GM19351 (cell line): ENCODE measurements at regions not wholly inside any gene's neighbourhood (a gene's known extent, or its start where the extent isn't known, plus 50 kb on each side); places are given as distances from the start of the nearest gene placed in this dataset.
"Not testable (repeated sequence)": the region's sequence is repeated elsewhere in the genome, so short reads cannot be mapped to it uniquely, and the experiment has no call there.

Experiments used
- ATAC-seq: cut with Tn5 transposase; IDR thresholded peaks from one replicate; pipeline ENCODE4 v1.9.1; 2021; ENCODE audit warnings: mild to moderate bottlenecking, moderate library complexity; ENCODE audit not compliant: unreplicated experiment

DNA sequence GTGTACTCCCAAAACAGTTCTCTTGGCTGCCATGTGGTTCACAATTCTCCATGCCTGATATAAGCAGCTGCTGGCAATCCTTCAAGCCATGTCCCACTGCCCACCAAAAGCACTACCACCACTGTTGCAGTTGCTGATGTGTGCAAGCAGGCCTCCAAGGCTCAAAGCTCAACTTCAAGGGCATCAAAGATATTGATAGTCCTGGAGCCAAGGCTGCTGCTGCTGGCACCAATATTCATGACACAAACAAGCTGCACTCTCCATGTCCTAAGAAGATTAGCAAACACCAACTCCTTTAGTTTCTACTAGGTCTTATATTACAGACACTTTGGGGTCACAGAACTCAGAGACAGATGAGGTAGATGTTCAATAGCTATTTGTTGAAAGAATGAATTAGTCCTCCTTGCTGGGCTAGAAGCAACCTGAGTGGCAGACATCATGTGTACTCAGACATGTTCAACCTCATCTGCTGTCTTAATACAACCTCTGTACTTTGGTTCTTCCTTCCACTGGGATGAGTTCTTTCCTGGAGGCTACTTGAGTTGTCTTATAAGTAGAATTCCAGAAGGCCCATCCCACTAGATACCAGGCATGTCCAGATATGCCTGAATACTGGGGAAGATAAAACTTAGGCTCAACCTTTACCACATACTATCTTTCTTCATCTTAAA lies 104.5 kb upstream of the UGP2 start:
- no peak for ATAC-seq

- no peak for ATAC-seq
Measured at GRCh38 chr2:63738019-63738418, 103.7 kb upstream of the UGP2 start.

GRCh38 chr2:63739180-63739579 lies 102.5 kb upstream of the UGP2 start:
- ATAC-seq, result not testable (repeated sequence)

GRCh38 chr2:63740020-63740419 lies 101.7 kb upstream of the UGP2 start:
- no peak for ATAC-seq

DNA sequence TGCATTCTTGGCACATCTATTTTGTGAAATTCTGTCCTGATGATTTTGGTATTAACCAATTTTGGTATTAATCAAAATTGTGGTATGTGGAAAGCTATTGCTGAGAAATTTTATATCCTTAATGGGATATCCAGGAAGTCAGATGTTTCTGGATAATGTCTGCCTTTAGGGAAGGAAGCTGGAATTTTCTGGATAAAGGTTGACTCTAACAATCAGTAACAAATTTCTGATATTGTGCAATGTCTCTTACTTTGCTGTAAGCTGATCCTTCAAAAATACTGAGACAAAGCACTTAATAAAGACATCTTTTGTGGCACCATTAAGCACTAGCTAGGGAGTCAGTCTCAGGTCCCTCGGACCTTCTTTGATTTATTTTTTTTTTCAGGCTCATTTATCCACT lies 100.8 kb upstream of the UGP2 start:
- ATAC-seq, result no peak

GRCh38 chr2:63741884-63742579 lies 99.7 kb upstream of the UGP2 start:
- ATAC-seq, result no peak

DNA sequence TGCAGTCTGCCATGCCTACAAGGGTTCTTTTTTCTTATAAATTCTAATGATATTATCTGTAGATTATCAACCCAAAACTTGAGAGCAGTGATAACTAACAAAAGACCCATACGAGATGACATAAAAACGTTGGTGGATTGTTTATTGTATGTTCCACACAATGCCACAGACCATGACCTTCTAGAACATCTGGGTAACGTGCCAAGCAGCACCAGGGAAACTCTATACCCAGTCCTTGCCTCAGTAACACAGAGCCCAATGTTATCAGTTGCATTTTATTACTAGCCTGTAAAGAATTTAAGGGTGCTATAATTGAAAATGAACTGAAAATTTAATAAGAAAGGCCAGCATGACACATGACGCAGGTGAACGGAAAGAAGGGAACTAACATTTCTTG lies 99.1 kb upstream of the UGP2 start:
- no peak for ATAC-seq

DNA sequence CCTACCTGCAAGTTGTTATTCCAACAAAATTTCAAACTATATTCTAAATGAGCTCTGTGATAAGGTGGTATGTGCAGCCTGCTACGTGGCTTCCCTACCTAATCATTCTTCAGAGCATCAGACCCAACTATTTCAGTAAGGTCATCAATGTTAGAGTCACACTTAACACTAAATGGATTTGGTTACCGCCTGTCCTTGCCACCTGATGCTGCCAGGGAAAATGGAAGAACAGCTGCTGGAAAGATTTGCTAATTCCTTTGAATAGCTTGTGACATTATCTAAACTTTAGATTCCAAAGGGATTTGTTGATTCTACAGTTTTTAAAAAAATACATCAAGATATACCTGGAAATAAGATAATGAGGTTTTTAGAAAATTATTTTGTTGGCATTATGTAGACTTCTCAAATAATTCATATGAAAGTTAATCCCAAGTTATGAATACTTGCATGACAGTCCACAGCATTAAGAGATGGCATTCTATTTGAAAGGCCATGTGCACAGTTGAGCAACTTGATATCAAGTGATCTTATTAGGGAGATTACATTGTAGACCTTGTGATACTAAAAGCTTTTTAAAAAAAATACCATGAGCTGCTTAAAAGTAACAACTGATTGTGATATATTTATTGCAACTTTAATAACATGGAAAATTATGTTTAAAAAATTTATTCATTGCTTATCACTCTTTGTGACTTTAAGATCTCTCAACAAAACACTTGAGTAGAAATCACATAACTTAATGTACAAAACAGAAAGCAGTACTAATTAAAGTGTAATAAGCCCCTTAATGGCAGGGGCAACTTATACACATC lies 98.3 kb upstream of the UGP2 start:
- ATAC-seq, result no peak

- no peak for ATAC-seq
Measured at GRCh38 chr2:63743982-63744966, 97.4 kb upstream of the UGP2 start.

DNA sequence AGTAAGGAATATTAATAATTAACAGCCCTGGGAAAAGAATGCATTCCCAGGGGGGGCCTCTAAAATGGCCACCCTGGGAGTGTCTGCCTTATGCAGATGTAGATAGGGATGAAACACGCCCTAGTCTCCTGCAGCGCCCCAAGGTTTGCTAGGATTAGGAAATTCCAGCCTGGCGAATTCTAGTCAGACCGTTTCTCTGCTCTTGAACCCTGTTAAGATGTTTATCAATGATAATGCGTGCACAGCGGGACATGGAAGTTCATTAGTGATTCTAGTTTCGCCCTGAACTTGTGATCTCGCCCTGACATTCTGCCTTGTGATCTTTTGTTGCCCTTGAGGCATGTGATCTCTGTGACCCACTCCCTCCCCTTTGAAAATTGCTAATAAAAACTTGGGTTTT lies 95.1 kb upstream of the UGP2 start:
- ATAC-seq, result not testable (repeated sequence)

GRCh38 chr2:63751901-63752300 lies 89.8 kb upstream of the UGP2 start:
- no peak for ATAC-seq

DNA sequence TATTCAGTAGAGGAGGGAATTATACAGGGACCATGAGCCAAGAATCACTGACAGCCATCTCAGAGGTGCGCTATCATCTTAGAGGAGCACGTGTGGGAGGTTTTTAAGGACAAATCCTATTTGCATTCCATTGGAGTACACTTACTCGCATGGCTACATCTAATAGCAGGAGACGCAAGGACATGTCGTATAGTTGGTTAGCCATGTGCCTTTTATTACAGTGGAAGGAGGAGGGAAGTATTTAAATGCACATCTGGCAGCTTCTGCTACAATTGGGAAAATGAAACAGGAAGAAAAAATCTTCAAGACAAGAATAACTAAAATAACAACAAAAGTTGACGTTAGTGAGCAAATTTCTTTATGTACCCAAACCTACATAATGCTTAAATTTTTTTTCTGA lies 86.5 kb upstream of the UGP2 start:
- no peak for ATAC-seq

DNA sequence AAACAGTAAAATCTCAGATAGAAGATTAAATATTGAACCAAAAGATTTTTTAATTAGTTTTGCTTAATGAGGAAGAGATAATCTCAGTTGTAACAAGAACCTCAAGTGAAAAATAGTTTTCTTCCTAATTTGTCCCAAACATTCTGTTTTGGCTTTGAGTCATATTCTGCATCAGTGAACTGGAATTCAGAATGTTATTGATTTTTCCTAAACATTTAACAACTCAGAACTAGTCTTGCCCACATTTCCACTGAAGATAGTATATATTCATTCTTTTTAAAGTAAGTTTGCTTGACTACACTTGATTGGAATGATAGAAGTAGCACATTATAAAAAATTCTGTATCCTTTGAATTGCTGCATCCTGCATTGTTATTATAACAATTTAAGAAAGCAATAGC lies 85.7 kb upstream of the UGP2 start:
- ATAC-seq, result no peak

- ATAC-seq, result no peak
Measured at GRCh38 chr2:63763391-63763941, 78.2 kb upstream of the UGP2 start.

GRCh38 chr2:63764630-63765029 lies 77.1 kb upstream of the UGP2 start:
- no peak for ATAC-seq

- ATAC-seq, result no peak
Measured at GRCh38 chr2:63765117-63765516, 76.6 kb upstream of the UGP2 start.

DNA sequence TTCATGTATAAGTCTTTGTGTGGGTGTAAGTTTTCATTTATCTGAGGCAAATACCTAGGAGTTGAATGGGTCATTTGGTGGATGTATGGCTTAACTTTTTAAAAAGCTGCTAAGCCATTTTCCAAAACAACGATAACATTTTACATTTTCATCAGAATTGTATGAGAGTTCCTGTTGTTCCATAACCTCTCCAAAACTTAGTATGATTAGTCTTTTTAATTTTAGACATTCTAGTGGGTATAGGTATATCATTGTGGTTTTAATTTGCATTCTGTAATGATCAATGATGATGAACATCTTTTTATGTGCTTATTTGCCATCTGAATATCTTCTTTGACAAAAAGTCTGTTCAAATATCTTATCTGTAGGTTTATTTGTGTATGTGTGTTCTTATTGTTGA lies 74.4 kb upstream of the UGP2 start:
- no peak for ATAC-seq

- no peak for ATAC-seq
Measured at GRCh38 chr2:63768051-63768450, 73.6 kb upstream of the UGP2 start.

GRCh38 chr2:63769915-63770314 lies 71.8 kb upstream of the UGP2 start:
- ATAC-seq, result no peak

DNA sequence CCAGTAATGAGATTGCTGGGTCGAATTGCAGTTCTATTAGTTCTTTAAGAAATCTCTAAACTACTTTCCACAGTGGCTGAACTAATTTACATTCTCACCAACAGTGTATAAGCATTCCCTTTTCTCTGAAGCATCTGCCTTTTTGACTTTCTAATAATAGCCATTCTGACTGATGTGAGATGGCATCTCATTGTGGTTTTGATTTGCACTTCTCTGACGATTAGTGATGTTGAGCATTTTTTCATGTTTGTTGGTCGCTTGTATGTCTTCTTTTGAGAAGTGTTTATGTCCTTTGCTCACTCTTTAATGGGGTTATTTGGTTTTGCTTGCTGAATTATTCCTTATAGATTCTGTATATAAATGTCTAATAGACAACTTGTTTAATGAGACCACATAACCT lies 69.6 kb upstream of the UGP2 start:
- ATAC-seq, result no peak
